DMS 273 treated with DMSO at 0.1 percent for 48 hours (cell line): ENCODE measurements at regions not wholly inside any gene's neighbourhood (a gene's known extent, or its start where the extent isn't known, plus 50 kb on each side); places are given as distances from the start of the nearest gene placed in this dataset.
"Not testable (repeated sequence)": the region's sequence is repeated elsewhere in the genome, so short reads cannot be mapped to it uniquely, and the experiment has no call there.

Experiments used
- DNase-seq: peaks from one replicate; lab custom pipeline; 2025; lab: John Stamatoyannopoulos, UW

GRCh38 chr4:112005027-112005426, 140.2 kb upstream of the FAM241A start:
- no peak for DNase-seq

GRCh38 chr4:112007391-112007790, 137.9 kb upstream of the FAM241A start:
- DNase-seq: no peak

GRCh38 chr4:112015960-112016359, 129.3 kb upstream of the FAM241A start:
- no peak for DNase-seq

GRCh38 chr4:112023402-112023950, 121.8 kb upstream of the FAM241A start:
- no peak for DNase-seq

GRCh38 chr4:112026058-112026457, 119.2 kb upstream of the FAM241A start:
- no peak for DNase-seq

GRCh38 chr4:112029771-112030171, 115.5 kb upstream of the FAM241A start:
- no peak for DNase-seq

GRCh38 chr4:112031712-112032328, 113.4 kb upstream of the FAM241A start:
- DNase-seq: no peak

GRCh38 chr4:112036886-112037285, 108.4 kb upstream of the FAM241A start:
- no peak for DNase-seq

GRCh38 chr4:112038861-112039260, 106.4 kb upstream of the FAM241A start:
- DNase-seq: no peak

GRCh38 chr4:112049119-112049518, 96.1 kb upstream of the FAM241A start:
- not testable (repeated sequence) for DNase-seq

- DNase-seq: no peak
These were observed 91.4 kb upstream of the FAM241A start for GRCh38 chr4:112053825-112054350.

- DNase-seq: no peak
These were observed 90.2 kb upstream of the FAM241A start for GRCh38 chr4:112055100-112055499.

- no peak for DNase-seq
These were observed 87.8 kb upstream of the FAM241A start for GRCh38 chr4:112057470-112057869.

- DNase-seq: no peak
These were observed 86.8 kb upstream of the FAM241A start for GRCh38 chr4:112058433-112058832.

- DNase-seq: no peak
These were observed 85.0 kb upstream of the FAM241A start for GRCh38 chr4:112060212-112060611.

- DNase-seq: no peak
These were observed 83.9 kb upstream of the FAM241A start for GRCh38 chr4:112061207-112061817.

- no peak for DNase-seq
These were observed 82.0 kb upstream of the FAM241A start for GRCh38 chr4:112063260-112063659.

GRCh38 chr4:112069110-112069509, 76.1 kb upstream of the FAM241A start:
- no peak for DNase-seq

- no peak for DNase-seq
These were observed 72.1 kb upstream of the FAM241A start for GRCh38 chr4:112073181-112073580.

GRCh38 chr4:112075129-112075753, 70.0 kb upstream of the FAM241A start:
- no peak for DNase-seq

- no peak for DNase-seq
These were observed 69.3 kb upstream of the FAM241A start for GRCh38 chr4:112075906-112076305.

- no peak for DNase-seq
These were observed 68.2 kb upstream of the FAM241A start for GRCh38 chr4:112076919-112077608.
